SK-N-SH treated with all-trans-retinoic acid at 6 μM for 48 hours (cell line): ENCODE measurements at regions not wholly inside any gene's neighbourhood (a gene's known extent, or its start where the extent isn't known, plus 50 kb on each side); places are given as distances from the start of the nearest gene placed in this dataset.

ENCODE experiments used
- ESRRG ChIP-seq: fragments of 250-450 bp; sonication (Bioruptor Pico); IDR thresholded peaks from 2 replicates; pipeline ENCODE4 v1.6.1; 2021; ENCODE audit warnings: mild to moderate bottlenecking
- GLIS3 ChIP-seq: fragments of 250-450 bp; sonication (Bioruptor Pico); IDR thresholded peaks from 2 replicates; pipeline ENCODE4 v1.5.0; 2020; ENCODE audit warnings: mild to moderate bottlenecking, moderate library complexity
- PPARA ChIP-seq: fragments of 250-450 bp; sonication (Bioruptor Pico); IDR thresholded peaks from 2 replicates; pipeline ENCODE4 v1.5.0; 2020; ENCODE audit warnings: mild to moderate bottlenecking, borderline replicate concordance
- SNAI2 ChIP-seq: fragments of 250-450 bp; sonication (Bioruptor Pico); IDR thresholded peaks from 2 replicates; pipeline ENCODE4 v1.5.0; 2020; ENCODE audit warnings: mild to moderate bottlenecking, moderate library complexity
- TCF4 ChIP-seq: fragments of 250-450 bp; sonication (Bioruptor Pico); IDR thresholded peaks from 2 replicates; pipeline ENCODE4 v1.8.0; 2021; ENCODE audit warnings: mild to moderate bottlenecking, moderate library complexity, borderline replicate concordance
- ZC3H10 ChIP-seq: fragments of 250-450 bp; sonication (Bioruptor Pico); IDR thresholded peaks from 2 replicates; pipeline ENCODE4 v1.5.1; 2021; ENCODE audit warnings: mild to moderate bottlenecking, moderate library complexity
- ZFP3 ChIP-seq: fragments of 250-450 bp; sonication (Bioruptor Pico); IDR thresholded peaks from 2 replicates; pipeline ENCODE4 v1.5.0; 2020; ENCODE audit warnings: mild to moderate bottlenecking, moderate library complexity
- ZNF8 ChIP-seq: fragments of 450-650 bp; formaldehyde crosslinking; IDR thresholded peaks from 2 replicates; pipeline ENCODE4 v1.5.0; 2020; ENCODE audit warnings: mild to moderate bottlenecking, moderate library complexity
- TF ChIP-seq, protein P1 (sequence below): fragments of 250-450 bp; sonication (Bioruptor Pico); IDR thresholded peaks from 2 replicates; pipeline ENCODE4 v1.8.0; 2020; ENCODE audit warnings: mild to moderate bottlenecking, moderate library complexity, borderline replicate concordance

DNA sequence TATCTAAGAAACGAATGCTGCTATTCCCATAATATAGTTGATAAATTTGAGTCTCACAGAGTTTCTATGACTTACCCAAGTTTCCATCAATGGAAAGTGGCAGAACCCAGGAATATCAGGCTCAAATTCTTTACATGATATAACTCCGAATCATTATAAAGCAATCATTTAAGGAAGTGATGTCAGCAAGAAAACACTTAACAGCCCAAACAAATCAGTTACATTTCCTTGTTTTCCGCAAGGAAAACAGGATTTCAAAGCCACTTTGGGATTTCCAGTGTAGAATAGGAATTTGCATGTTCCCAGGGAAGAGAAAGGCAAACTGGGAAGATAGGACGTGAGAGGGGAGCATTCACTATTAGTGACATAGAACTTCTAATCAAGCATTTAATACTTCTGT, 311.4 kb upstream of the GOT2 start:
- TF ChIP-seq GLIS3 (no peak), ZC3H10 (CRISPR knock-in tag) (no peak), ZNF8 (no peak), ZFP3 (CRISPR knock-in tag) (no peak), SNAI2 (CRISPR knock-in tag) (no peak), TCF4 (CRISPR knock-in tag) (no peak), ESRRG (no peak), PPARA (CRISPR knock-in tag) (no peak)
- TF ChIP-seq, protein P1, sequence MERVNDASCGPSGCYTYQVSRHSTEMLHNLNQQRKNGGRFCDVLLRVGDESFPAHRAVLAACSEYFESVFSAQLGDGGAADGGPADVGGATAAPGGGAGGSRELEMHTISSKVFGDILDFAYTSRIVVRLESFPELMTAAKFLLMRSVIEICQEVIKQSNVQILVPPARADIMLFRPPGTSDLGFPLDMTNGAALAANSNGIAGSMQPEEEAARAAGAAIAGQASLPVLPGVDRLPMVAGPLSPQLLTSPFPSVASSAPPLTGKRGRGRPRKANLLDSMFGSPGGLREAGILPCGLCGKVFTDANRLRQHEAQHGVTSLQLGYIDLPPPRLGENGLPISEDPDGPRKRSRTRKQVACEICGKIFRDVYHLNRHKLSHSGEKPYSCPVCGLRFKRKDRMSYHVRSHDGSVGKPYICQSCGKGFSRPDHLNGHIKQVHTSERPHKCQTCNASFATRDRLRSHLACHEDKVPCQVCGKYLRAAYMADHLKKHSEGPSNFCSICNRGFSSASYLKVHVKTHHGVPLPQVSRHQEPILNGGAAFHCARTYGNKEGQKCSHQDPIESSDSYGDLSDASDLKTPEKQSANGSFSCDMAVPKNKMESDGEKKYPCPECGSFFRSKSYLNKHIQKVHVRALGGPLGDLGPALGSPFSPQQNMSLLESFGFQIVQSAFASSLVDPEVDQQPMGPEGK = no peak
